Aorta (tissue), 5 donors: ENCODE measurements at regions not wholly inside any gene's neighbourhood (a gene's known extent, or its start where the extent isn't known, plus 50 kb on each side); places are given as distances from the start of the nearest gene placed in this dataset.

Source experiments
- ATAC-seq: fragments of 200-7000 bp; cut with Tn5 transposase; one replicate; pipeline ENCODE4 v1.9.1; 2022; ENCODE audit warnings: moderate library complexity; ENCODE audit not compliant: low FRiP score
- DNase-seq, 2 donors: peaks; one replicate each; pipeline ENCODE4 v3.0.0-alpha.2; 2020
- H3K27ac ChIP-seq, 2 donors: one replicate each; pipeline ENCODE4 v1.5.1; 2013; ENCODE audit warnings: low read length in 2 of 2, mild to moderate bottlenecking in 2 of 2, moderate library complexity in 2 of 2, control low read depth in 1 of 2, inconsistent platforms in 1 of 2, low read depth in 1 of 2
- H3K27me3 ChIP-seq, 2 donors: one replicate each; pipeline ENCODE4 v1.6.1; 2013; ENCODE audit warnings: control low read depth in 1 of 2, low read length in 1 of 2, mild to moderate bottlenecking in 1 of 2, moderate library complexity in 1 of 2; ENCODE audit not compliant: insufficient read depth in 2 of 2, control insufficient read depth in 1 of 2
- H3K36me3 ChIP-seq, 2 donors: one replicate each; pipeline ENCODE4 v1.6.1; 2013; ENCODE audit warnings: control low read depth in 1 of 2, low read length in 1 of 2, mild to moderate bottlenecking in 1 of 2; ENCODE audit not compliant: insufficient read depth in 2 of 2, control insufficient read depth in 1 of 2
- H3K4me1 ChIP-seq, 2 donors: one replicate each; pipeline ENCODE4 v1.6.1; 2013; ENCODE audit warnings: low read length in 2 of 2, control low read depth in 1 of 2, mild to moderate bottlenecking in 1 of 2, moderate library complexity in 1 of 2; ENCODE audit not compliant: insufficient read depth in 2 of 2, control insufficient read depth in 1 of 2
- H3K4me3 ChIP-seq, 2 donors: one replicate each; pipeline ENCODE4 v1.5.1; 2013; ENCODE audit warnings: low read length in 2 of 2, control low read depth in 1 of 2, mild to moderate bottlenecking in 1 of 2
- H3K9me3 ChIP-seq: one replicate; pipeline ENCODE4 v1.6.1; 2013; ENCODE audit warnings: mild to moderate bottlenecking, low read length; ENCODE audit not compliant: control insufficient read depth
- WGBS, 2 donors: extraction: QIAGEN DNeasy Blood & Tissue Kit; methylation state at CpG; one replicate each; pipeline ENCODE4 v1.1.7; 2013; 5-methylcytosine and 5-hydroxymethylcytosine counted together
- intact Hi-C, 2 donors: fragments of 100-400 bp; cut with DNase I; formaldehyde crosslinking; loops; one replicate each; pipeline versions ENCODE4 v1.14.2 to v1.15.0; 2022
- donor health status: healthy with polysubstance abuse.
- donor health status: Bipolar disorder and iron deficiency.
- donor health status: DM: no; HTN: no; CAD: no.
- donor health status: DM: no; HTN: no; CAD: no.
- donor health status: DM: yes; HTN: yes; CAD: no.

- no peaks in the 10 kb centered on the region for H3K9me3 ChIP-seq
- H3K4me1 ChIP-seq = peaks cover 0 to 1% of the 10 kb centered on the region in 2 donors
- H3K4me3 ChIP-seq = no peak overlapping the region
- H3K27me3 ChIP-seq = no peaks in the 10 kb centered on the region
- intact Hi-C loops = no loop called here
- DNase-seq (no peak), ATAC-seq (no peak)
- H3K36me3 ChIP-seq = no peaks in the 10 kb centered on the region
- no peak overlapping the region for H3K27ac ChIP-seq
These were observed 536.0 kb downstream of the BCKDHB start for GRCh38 chr6:80642452-80642851.

DNA sequence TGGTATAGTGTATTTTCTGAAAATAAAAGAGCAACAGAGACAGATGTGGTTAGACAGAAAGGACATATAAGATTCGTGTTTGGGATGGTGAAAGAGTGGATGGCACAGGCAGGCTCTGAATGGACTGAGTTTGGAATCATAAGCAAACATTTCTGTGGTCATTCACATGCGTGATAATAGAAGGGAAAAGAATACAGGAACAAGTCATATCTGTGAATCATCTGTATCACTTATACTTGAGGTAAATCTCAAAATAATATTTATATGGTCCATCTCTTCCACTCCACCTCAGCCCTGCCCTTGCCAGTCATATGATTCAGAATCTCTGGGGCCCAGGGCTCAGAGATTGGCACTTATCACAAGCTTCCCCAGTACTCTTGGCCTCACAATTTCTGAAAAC is 535.1 kb downstream of the BCKDHB start:
- H3K27ac ChIP-seq = no peak overlapping the region
- ATAC-seq = no peak
- H3K9me3 ChIP-seq = no peaks in the 10 kb centered on the region
- WGBS, 2 donors = 41 to 92% methylated on average over 2 of the region's 2 CpGs
- no peaks in the 10 kb centered on the region for H3K27me3 ChIP-seq
- H3K4me1 ChIP-seq = peaks cover 0 to 1% of the 10 kb centered on the region in 2 donors
- DNase-seq = no peak
- no peak overlapping the region for H3K4me3 ChIP-seq
- no peaks in the 10 kb centered on the region for H3K36me3 ChIP-seq
- intact Hi-C loops = no loop called here

DNA sequence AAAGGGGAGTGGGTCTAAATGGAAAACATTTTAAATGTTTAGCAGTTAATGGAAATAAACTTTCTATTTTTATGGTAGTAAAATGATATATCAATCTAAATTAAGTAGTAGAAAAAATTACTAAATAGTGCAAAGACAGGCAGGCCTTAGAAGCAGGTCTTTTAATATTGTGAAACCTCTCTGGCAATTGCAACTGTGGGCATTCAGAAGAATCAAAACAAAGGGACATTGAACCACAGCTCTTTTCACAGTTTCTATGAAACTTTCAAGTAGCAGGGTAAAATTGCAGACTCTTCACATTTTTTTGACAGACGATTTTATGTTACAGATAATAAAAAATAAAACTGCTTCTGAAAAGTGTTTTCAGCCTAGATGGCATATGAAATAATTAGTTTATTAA is 533.7 kb downstream of the BCKDHB start:
- Histone ChIP-seq H3K27me3 (no peaks in the 10 kb centered on the region), H3K9me3 (no peaks in the 10 kb centered on the region), H3K27ac (no peak overlapping the region), H3K4me1 (peaks cover 0 to 1% of the 10 kb centered on the region in 2 donors), H3K4me3 (no peak overlapping the region), H3K36me3 (no peaks in the 10 kb centered on the region)
- intact Hi-C loops = no loop called here
- 60 to 66% methylated on average over 1 of the region's 1 CpG for WGBS, 2 donors
- ATAC-seq = no peak
- DNase-seq = no peak

DNA sequence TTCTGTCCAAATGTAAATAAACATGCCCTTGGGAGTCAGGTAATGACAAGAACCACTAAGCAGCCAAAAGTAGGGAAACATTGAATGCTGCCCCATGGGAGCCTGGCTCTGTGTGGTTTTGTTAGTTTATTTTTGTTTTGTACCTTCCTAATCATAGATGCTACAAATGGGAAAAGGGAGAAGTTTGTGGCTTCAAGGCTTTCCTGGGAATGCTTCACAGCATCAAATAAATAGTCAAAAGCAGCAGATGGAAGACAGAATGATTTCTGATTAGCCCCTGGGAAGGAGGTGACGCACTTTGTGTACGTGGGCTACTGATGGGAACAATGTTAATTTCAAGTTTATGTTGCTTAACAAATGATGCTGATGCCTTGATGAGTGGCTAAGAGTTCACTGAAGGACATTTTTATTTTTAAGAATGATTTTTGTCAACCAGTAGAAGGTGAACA is 532.7 kb downstream of the BCKDHB start:
- peaks cover 0 to 1% of the 10 kb centered on the region in 2 donors for H3K4me1 ChIP-seq
- no peaks in the 10 kb centered on the region for H3K27me3 ChIP-seq
- H3K36me3 ChIP-seq = no peaks in the 10 kb centered on the region
- DNase-seq (no peak), ATAC-seq (no peak)
- no peak overlapping the region for H3K4me3 ChIP-seq
- intact Hi-C loops = no loop called here
- WGBS, 2 donors = 94 to 96% methylated on average over 2 of the region's 2 CpGs
- H3K9me3 ChIP-seq = no peaks in the 10 kb centered on the region
- H3K27ac ChIP-seq = no peak overlapping the region

GRCh38 chr6:80638213-80639055 is 532.0 kb downstream of the BCKDHB start:
- Histone ChIP-seq H3K27ac (no peak overlapping the region), H3K27me3 (no peaks in the 10 kb centered on the region), H3K36me3 (no peaks in the 10 kb centered on the region), H3K4me3 (no peak overlapping the region), H3K4me1 (peaks cover 0 to 1% of the 10 kb centered on the region in 2 donors), H3K9me3 (no peaks in the 10 kb centered on the region)
- ATAC-seq = peak; percentile 85
- DNase-seq = peak in 1 of 2 donors; percentile 60
- intact Hi-C loops = no loop called here
- 35 to 38% methylated on average over 9 of the region's 9 CpGs for WGBS, 2 donors

DNA sequence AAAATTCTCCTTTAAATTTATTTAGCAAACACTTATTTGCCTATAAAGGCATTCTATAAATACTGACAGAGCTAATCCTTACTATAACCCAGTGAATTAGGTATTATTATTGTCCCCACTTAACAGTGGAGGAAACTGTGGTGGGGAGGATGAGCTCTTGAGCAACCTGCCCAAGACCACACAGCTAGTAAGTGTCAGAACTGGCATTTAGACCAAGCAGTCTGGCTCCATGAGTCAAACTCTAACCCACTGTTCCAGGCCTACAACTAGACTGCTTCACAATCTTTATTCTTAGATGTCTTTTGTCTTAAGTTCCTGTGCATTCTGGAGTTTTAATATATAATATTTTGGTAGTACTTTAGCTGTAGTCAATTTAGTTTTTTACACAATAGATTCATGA is 530.8 kb downstream of the BCKDHB start:
- intact Hi-C loops = no loop called here
- H3K27ac ChIP-seq = no peak overlapping the region
- DNase-seq (no peak), ATAC-seq (no peak)
- no peaks in the 10 kb centered on the region for H3K36me3 ChIP-seq
- no peaks in the 10 kb centered on the region for H3K9me3 ChIP-seq
- no peaks in the 10 kb centered on the region for H3K27me3 ChIP-seq
- peaks cover 0 to 1% of the 10 kb centered on the region in 2 donors for H3K4me1 ChIP-seq
- no peak overlapping the region for H3K4me3 ChIP-seq

GRCh38 chr6:80636689-80637088 is 530.2 kb downstream of the BCKDHB start:
- no peaks in the 10 kb centered on the region for H3K9me3 ChIP-seq
- DNase-seq (no peak), ATAC-seq (no peak)
- H3K4me1 ChIP-seq = peaks cover 0 to 1% of the 10 kb centered on the region in 2 donors
- no peak overlapping the region for H3K27ac ChIP-seq
- 96 to 98% methylated on average over 1 of the region's 1 CpG for WGBS, 2 donors
- H3K4me3 ChIP-seq = no peak overlapping the region
- H3K27me3 ChIP-seq = no peaks in the 10 kb centered on the region
- intact Hi-C loops = no loop called here
- H3K36me3 ChIP-seq = no peaks in the 10 kb centered on the region

GRCh38 chr6:80633412-80633811 is 526.9 kb downstream of the BCKDHB start:
- peaks cover 3% of the 10 kb centered on the region for H3K9me3 ChIP-seq
- DNase-seq (no peak), ATAC-seq (no peak)
- peaks cover 0 to 1% of the 10 kb centered on the region in 2 donors for H3K4me1 ChIP-seq
- no peaks in the 10 kb centered on the region for H3K27me3 ChIP-seq
- no peak overlapping the region for H3K27ac ChIP-seq
- no peak overlapping the region for H3K4me3 ChIP-seq
- 41 to 65% methylated on average over 2 of the region's 2 CpGs for WGBS, 2 donors
- intact Hi-C loops = no loop called here
- H3K36me3 ChIP-seq = no peaks in the 10 kb centered on the region

GRCh38 chr6:80625405-80625804 is 518.9 kb downstream of the BCKDHB start:
- WGBS, 2 donors = 93 to 95% methylated on average over 1 of the region's 1 CpG
- DNase-seq = no peak
- Histone ChIP-seq H3K27ac (no peak overlapping the region), H3K36me3 (no peaks in the 10 kb centered on the region), H3K27me3 (no peaks in the 10 kb centered on the region), H3K4me3 (no peak overlapping the region), H3K9me3 (peaks cover 2% of the 10 kb centered on the region), H3K4me1 (no peaks in the 10 kb centered on the region)
- intact Hi-C loops = no loop called here
- ATAC-seq = no peak
